GM23338 (cell line): ENCODE measurements at regions not wholly inside any gene's neighbourhood (a gene's known extent, or its start where the extent isn't known, plus 50 kb on each side); places are given as distances from the start of the nearest gene placed in this dataset.

Experiments used
- CREB1 ChIP-seq: fragments of 250-450 bp; sonication (Bioruptor Pico); IDR thresholded peaks from 2 replicates; pipeline ENCODE4 v1.5.0; 2020; ENCODE audit warnings: low read depth, mild to moderate bottlenecking, moderate library complexity
- ETS1 ChIP-seq: IDR thresholded peaks from 2 replicates; pipeline ENCODE4 v1.6.1; 2016; ENCODE audit warnings: antibody characterized with exemption
- EZH2 ChIP-seq: fragments of 200-600 bp; sonication (generic); IDR thresholded peaks from one replicate; pipeline ENCODE4 v1.8.0; 2017; ENCODE audit warnings: antibody characterized with exemption, mild to moderate bottlenecking, low read depth; ENCODE audit not compliant: unreplicated experiment
- EZH2phosphoT487 ChIP-seq: fragments of 200-600 bp; sonication (generic); IDR thresholded peaks from one replicate; pipeline ENCODE4 v1.8.1; 2018; ENCODE audit warnings: antibody characterized with exemption; ENCODE audit not compliant: unreplicated experiment
- JUNB ChIP-seq: IDR thresholded peaks from one replicate; pipeline ENCODE4 v1.6.1; 2016; ENCODE audit warnings: antibody characterized with exemption; ENCODE audit not compliant: unreplicated experiment
- NANOG ChIP-seq: IDR thresholded peaks from 2 replicates; pipeline ENCODE4 v1.6.1; 2016; ENCODE audit warnings: antibody characterized with exemption, borderline replicate concordance
- POLR2AphosphoS5 ChIP-seq: IDR thresholded peaks from 2 replicates; pipeline ENCODE4 v1.6.1; 2016; ENCODE audit warnings: antibody characterized with exemption, low read depth
- TF ChIP-seq, protein P1 (sequence below), 2 experiments: fragments of 200-600 bp in 1 of 2; sonication (generic) in 1 of 2; conservative IDR thresholded peaks; 2 replicates each; pipeline versions ENCODE4 v1.5.1 to v1.6.1; 2016 to 2017; ENCODE audit warnings: antibody characterized with exemption in 2 of 2, low read depth in 2 of 2, mild to moderate bottlenecking in 2 of 2, moderate library complexity in 1 of 2
- TF ChIP-seq, protein P2 (sequence below): IDR thresholded peaks from one replicate; pipeline ENCODE4 v1.6.1; 2018; ENCODE audit warnings: antibody characterized with exemption; ENCODE audit not compliant: unreplicated experiment

DNA sequence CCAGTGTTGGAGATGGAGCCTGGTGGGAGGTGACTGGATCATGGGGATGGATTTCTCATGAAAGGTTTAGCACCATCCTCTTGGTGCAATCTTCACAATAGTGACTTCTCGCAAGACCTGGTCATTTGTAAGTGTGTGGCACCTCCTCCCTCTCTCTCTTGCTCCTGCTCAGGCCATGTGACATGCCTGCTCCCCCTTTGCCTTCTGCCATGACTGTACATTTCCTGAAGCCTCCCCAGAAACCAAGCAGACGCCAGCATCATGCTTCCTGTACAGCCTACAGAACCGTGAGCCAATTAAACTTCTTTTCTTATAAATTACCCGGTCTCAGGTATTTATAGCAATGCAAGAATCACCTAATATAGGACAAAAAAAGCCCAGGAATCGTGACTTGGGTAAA is 171.0 kb upstream of the FOXN3 start:
- no peak for TF ChIP-seq ETS1
- TF ChIP-seq, protein P1, sequence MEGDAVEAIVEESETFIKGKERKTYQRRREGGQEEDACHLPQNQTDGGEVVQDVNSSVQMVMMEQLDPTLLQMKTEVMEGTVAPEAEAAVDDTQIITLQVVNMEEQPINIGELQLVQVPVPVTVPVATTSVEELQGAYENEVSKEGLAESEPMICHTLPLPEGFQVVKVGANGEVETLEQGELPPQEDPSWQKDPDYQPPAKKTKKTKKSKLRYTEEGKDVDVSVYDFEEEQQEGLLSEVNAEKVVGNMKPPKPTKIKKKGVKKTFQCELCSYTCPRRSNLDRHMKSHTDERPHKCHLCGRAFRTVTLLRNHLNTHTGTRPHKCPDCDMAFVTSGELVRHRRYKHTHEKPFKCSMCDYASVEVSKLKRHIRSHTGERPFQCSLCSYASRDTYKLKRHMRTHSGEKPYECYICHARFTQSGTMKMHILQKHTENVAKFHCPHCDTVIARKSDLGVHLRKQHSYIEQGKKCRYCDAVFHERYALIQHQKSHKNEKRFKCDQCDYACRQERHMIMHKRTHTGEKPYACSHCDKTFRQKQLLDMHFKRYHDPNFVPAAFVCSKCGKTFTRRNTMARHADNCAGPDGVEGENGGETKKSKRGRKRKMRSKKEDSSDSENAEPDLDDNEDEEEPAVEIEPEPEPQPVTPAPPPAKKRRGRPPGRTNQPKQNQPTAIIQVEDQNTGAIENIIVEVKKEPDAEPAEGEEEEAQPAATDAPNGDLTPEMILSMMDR (conservative IDR thresholded peaks at IDR 0.05; ENCODE audit: low read depth in 2 of 2), result no peak
- no peak for TF ChIP-seq POLR2AphosphoS5
- TF ChIP-seq, protein P2, sequence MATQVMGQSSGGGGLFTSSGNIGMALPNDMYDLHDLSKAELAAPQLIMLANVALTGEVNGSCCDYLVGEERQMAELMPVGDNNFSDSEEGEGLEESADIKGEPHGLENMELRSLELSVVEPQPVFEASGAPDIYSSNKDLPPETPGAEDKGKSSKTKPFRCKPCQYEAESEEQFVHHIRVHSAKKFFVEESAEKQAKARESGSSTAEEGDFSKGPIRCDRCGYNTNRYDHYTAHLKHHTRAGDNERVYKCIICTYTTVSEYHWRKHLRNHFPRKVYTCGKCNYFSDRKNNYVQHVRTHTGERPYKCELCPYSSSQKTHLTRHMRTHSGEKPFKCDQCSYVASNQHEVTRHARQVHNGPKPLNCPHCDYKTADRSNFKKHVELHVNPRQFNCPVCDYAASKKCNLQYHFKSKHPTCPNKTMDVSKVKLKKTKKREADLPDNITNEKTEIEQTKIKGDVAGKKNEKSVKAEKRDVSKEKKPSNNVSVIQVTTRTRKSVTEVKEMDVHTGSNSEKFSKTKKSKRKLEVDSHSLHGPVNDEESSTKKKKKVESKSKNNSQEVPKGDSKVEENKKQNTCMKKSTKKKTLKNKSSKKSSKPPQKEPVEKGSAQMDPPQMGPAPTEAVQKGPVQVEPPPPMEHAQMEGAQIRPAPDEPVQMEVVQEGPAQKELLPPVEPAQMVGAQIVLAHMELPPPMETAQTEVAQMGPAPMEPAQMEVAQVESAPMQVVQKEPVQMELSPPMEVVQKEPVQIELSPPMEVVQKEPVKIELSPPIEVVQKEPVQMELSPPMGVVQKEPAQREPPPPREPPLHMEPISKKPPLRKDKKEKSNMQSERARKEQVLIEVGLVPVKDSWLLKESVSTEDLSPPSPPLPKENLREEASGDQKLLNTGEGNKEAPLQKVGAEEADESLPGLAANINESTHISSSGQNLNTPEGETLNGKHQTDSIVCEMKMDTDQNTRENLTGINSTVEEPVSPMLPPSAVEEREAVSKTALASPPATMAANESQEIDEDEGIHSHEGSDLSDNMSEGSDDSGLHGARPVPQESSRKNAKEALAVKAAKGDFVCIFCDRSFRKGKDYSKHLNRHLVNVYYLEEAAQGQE, result no peak
- no peak for TF ChIP-seq EZH2
- no peak for TF ChIP-seq CREB1 (CRISPR knock-in tag)
- TF ChIP-seq NANOG, result no peak
- no peak for TF ChIP-seq EZH2phosphoT487
- no peak for TF ChIP-seq JUNB
